ENCODE measurements at regions not wholly inside any gene's neighbourhood (a gene's known extent, or its start where the extent isn't known, plus 50 kb on each side); places are given as distances from the start of the nearest gene placed in this dataset.

DNA sequence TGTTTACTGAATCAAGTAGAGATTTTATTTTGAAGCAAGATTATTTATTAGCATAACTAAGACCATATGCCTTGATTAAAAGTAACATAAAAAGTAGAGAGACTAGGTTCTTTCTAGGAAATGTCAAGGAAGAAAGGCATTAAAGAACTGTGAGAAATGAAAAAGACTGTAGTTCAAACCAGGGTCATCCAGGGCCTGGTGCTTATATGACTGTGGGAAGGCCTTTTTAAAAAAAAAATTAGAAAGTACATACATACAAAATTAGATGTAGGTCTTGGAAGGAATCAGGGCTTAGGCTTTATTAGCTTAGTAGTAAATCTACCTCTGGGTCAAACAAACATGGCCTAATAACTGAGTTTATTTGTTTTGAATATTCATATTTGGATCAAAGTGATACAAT is 173.9 kb upstream of the TBL1XR1 start:
- TF ChIP-seq, protein P1, sequence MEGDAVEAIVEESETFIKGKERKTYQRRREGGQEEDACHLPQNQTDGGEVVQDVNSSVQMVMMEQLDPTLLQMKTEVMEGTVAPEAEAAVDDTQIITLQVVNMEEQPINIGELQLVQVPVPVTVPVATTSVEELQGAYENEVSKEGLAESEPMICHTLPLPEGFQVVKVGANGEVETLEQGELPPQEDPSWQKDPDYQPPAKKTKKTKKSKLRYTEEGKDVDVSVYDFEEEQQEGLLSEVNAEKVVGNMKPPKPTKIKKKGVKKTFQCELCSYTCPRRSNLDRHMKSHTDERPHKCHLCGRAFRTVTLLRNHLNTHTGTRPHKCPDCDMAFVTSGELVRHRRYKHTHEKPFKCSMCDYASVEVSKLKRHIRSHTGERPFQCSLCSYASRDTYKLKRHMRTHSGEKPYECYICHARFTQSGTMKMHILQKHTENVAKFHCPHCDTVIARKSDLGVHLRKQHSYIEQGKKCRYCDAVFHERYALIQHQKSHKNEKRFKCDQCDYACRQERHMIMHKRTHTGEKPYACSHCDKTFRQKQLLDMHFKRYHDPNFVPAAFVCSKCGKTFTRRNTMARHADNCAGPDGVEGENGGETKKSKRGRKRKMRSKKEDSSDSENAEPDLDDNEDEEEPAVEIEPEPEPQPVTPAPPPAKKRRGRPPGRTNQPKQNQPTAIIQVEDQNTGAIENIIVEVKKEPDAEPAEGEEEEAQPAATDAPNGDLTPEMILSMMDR (IDR thresholded peaks at IDR 0.05), result no peak
- TF ChIP-seq POLR2AphosphoS5 (IDR thresholded peaks at IDR 0.05), result no peak
